ENCODE measurements at regions not wholly inside any gene's neighbourhood (a gene's known extent, or its start where the extent isn't known, plus 50 kb on each side); places are given as distances from the start of the nearest gene placed in this dataset.

DNA sequence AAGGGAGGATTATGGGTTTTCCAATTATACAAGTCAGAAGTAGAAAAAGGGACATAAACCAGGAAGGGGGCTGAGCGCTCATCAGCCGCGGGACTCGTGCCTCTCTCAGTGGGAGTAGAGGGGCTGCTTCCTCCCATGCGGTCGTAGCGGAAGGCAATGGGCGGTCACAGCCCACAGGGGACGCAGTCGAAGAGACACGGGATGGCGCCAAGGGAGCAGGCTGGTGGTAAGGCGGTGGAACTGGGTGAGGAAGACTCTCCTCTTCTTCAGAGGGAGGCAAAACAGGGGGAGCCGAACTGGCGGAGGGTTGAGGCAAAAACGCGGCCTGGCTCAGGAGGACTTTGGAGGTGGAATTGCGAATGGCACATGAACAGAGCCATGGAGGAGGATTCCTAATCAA is 677.7 kb downstream of the TMEM121 start:
- no peaks in the 10 kb centered on the region for H3K4me1 ChIP-seq (ENCODE audit: insufficient read depth)
- WGBS, 2 experiments (ENCODE audit: low coverage in 1 of 2, low lambda C conversion rate in 2 of 2, missing lambda C conversion rate in 2 of 2) = 50 to 56% methylated on average over 16 to 18 of the region's 18 CpGs
- no peak overlapping the region for H3K27ac ChIP-seq
- no peaks in the 10 kb centered on the region for H3K9me3 ChIP-seq (ENCODE audit: low read depth)
- no peak overlapping the region for H3K4me2 ChIP-seq (ENCODE audit: unreplicated experiment)
- no peaks in the 10 kb centered on the region for H3K27me3 ChIP-seq (replicated peaks; ENCODE audit: insufficient read depth)
- H3F3A ChIP-seq (ENCODE audit: insufficient read depth) = no peaks in the 10 kb centered on the region
- H3K9ac ChIP-seq = no peak overlapping the region
- H3K36me3 ChIP-seq (ENCODE audit: low read depth) = no peaks in the 10 kb centered on the region
- in situ Hi-C loops (cut with MboI) = no loop called here
- no peak overlapping the region for H2AFZ ChIP-seq
- no peaks in the 10 kb centered on the region for H3K79me2 ChIP-seq (ENCODE audit: insufficient read depth)
- DNase-seq = no peak
- TF ChIP-seq EZH2 (IDR thresholded peaks at IDR 0.05; ENCODE audit: insufficient read depth, poor library complexity, severe bottlenecking) (no peak), EZH2phosphoT487 (IDR thresholded peaks at IDR 0.05; ENCODE audit: insufficient read depth, low read depth) (no peak)
- H4K20me1 ChIP-seq (ENCODE audit: insufficient read depth) = no peaks in the 10 kb centered on the region
- no peak overlapping the region for H3K4me3 ChIP-seq
- H3K9me2 ChIP-seq (ENCODE audit: insufficient read depth) = no peaks in the 10 kb centered on the region

GRCh38 chr14:106207316-106207715 is 680.9 kb downstream of the TMEM121 start:
- no peak overlapping the region for H3K4me3 ChIP-seq
- WGBS, 2 experiments (ENCODE audit: low coverage in 1 of 2, low lambda C conversion rate in 2 of 2, missing lambda C conversion rate in 2 of 2) = 0 to 12% methylated on average over 1 of the region's 1 CpG
- TF ChIP-seq EZH2 (IDR thresholded peaks at IDR 0.05; ENCODE audit: insufficient read depth, poor library complexity, severe bottlenecking) (no peak), EZH2phosphoT487 (IDR thresholded peaks at IDR 0.05; ENCODE audit: insufficient read depth, low read depth) (no peak)
- no peak overlapping the region for H3K9ac ChIP-seq
- H3F3A ChIP-seq (ENCODE audit: insufficient read depth) = no peaks in the 10 kb centered on the region
- no peaks in the 10 kb centered on the region for H3K9me2 ChIP-seq (ENCODE audit: insufficient read depth)
- no peak for DNase-seq
- no peak overlapping the region for H3K4me2 ChIP-seq (ENCODE audit: unreplicated experiment)
- no peaks in the 10 kb centered on the region for H3K27me3 ChIP-seq (replicated peaks; ENCODE audit: insufficient read depth)
- H3K4me1 ChIP-seq (ENCODE audit: insufficient read depth) = no peaks in the 10 kb centered on the region
- no peaks in the 10 kb centered on the region for H4K20me1 ChIP-seq (ENCODE audit: insufficient read depth)
- no peaks in the 10 kb centered on the region for H3K36me3 ChIP-seq (ENCODE audit: low read depth)
- H3K9me3 ChIP-seq (ENCODE audit: low read depth) = no peaks in the 10 kb centered on the region
- in situ Hi-C loops (cut with MboI) = no loop called here
- no peak overlapping the region for H2AFZ ChIP-seq
- H3K27ac ChIP-seq = no peak overlapping the region
- H3K79me2 ChIP-seq (ENCODE audit: insufficient read depth) = no peaks in the 10 kb centered on the region

- 3 to 4% methylated on average over 2 of the region's 2 CpGs for WGBS, 2 experiments (ENCODE audit: low coverage in 1 of 2, low lambda C conversion rate in 2 of 2, missing lambda C conversion rate in 2 of 2)
- Histone ChIP-seq H3K27me3 (replicated peaks; ENCODE audit: insufficient read depth) (no peaks in the 10 kb centered on the region), H2AFZ (no peak overlapping the region), H3K27ac (no peak overlapping the region), H3F3A (ENCODE audit: insufficient read depth) (no peaks in the 10 kb centered on the region), H3K36me3 (ENCODE audit: low read depth) (no peaks in the 10 kb centered on the region), H3K79me2 (ENCODE audit: insufficient read depth) (no peaks in the 10 kb centered on the region), H3K4me3 (no peak overlapping the region), H3K4me2 (ENCODE audit: unreplicated experiment) (no peak overlapping the region), H3K4me1 (ENCODE audit: insufficient read depth) (no peaks in the 10 kb centered on the region), H3K9me2 (ENCODE audit: insufficient read depth) (no peaks in the 10 kb centered on the region), H3K9me3 (ENCODE audit: low read depth) (no peaks in the 10 kb centered on the region), H3K9ac (no peak overlapping the region), H4K20me1 (ENCODE audit: insufficient read depth) (no peaks in the 10 kb centered on the region)
- TF ChIP-seq EZH2 (IDR thresholded peaks at IDR 0.05; ENCODE audit: insufficient read depth, poor library complexity, severe bottlenecking) (no peak), EZH2phosphoT487 (IDR thresholded peaks at IDR 0.05; ENCODE audit: insufficient read depth, low read depth) (no peak)
- in situ Hi-C loops (cut with MboI) = no loop called here
- DNase-seq = no peak
Measured at GRCh38 chr14:106208794-106209193, 682.4 kb downstream of the TMEM121 start.

DNA sequence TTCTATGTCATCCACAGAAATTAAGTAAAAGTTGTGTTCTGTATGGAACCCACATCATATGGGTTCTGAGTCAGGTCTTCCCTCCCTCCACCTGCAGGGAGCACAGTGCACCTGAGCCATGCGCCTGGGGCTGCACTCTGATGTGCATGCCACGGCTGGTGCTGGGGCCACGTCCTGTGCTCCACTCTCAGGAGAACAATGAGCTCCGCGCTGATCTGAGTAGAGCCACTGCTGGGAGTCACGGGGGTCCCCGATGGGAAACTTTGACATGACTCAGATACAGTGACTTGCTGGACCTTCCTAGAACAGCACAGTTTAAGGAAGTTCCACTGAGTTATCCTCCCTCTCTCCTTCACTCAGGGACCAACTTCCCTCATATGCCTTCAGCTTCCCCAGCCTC is 683.4 kb downstream of the TMEM121 start:
- H3K4me2 ChIP-seq (ENCODE audit: unreplicated experiment) = no peak overlapping the region
- H3K79me2 ChIP-seq (ENCODE audit: insufficient read depth) = no peaks in the 10 kb centered on the region
- in situ Hi-C loops (cut with MboI) = no loop called here
- no peaks in the 10 kb centered on the region for H4K20me1 ChIP-seq (ENCODE audit: insufficient read depth)
- no peaks in the 10 kb centered on the region for H3K9me3 ChIP-seq (ENCODE audit: low read depth)
- no peak overlapping the region for H3K9ac ChIP-seq
- no peak overlapping the region for H3K27ac ChIP-seq
- no peak for TF ChIP-seq EZH2 (IDR thresholded peaks at IDR 0.05; ENCODE audit: insufficient read depth, poor library complexity, severe bottlenecking)
- no peak for TF ChIP-seq EZH2phosphoT487 (IDR thresholded peaks at IDR 0.05; ENCODE audit: insufficient read depth, low read depth)
- no peaks in the 10 kb centered on the region for H3F3A ChIP-seq (ENCODE audit: insufficient read depth)
- 30 to 34% methylated on average over 7 of the region's 7 CpGs for WGBS, 2 experiments (ENCODE audit: low coverage in 1 of 2, low lambda C conversion rate in 2 of 2, missing lambda C conversion rate in 2 of 2)
- no peak for DNase-seq
- H3K36me3 ChIP-seq (ENCODE audit: low read depth) = no peaks in the 10 kb centered on the region
- H3K9me2 ChIP-seq (ENCODE audit: insufficient read depth) = no peaks in the 10 kb centered on the region
- H3K4me3 ChIP-seq = no peak overlapping the region
- no peaks in the 10 kb centered on the region for H3K4me1 ChIP-seq (ENCODE audit: insufficient read depth)
- no peak overlapping the region for H2AFZ ChIP-seq
- no peaks in the 10 kb centered on the region for H3K27me3 ChIP-seq (replicated peaks; ENCODE audit: insufficient read depth)

DNA sequence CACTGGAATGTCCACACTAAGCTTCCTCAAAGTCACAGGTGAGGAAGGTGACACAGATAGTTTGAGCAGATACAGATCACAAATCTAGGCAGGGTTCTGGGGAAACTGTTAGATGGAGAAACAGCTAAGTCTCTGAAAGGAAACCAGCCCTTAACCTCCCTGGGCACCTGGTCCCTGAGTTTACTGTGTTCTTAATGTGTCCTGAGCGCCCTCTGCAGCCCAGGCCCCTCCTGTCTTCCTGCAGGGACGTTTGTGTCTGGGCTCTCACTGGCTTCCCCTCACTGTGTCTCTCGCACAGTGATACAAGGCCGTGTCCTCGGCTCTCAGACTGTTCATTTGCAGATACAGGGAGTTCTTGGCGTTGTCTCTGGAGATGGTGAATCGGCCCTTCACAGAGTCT is 684.3 kb downstream of the TMEM121 start:
- in situ Hi-C loops (cut with MboI) = no loop called here
- Histone ChIP-seq H3K4me3 (no peak overlapping the region), H3K9ac (no peak overlapping the region), H3K36me3 (ENCODE audit: low read depth) (no peaks in the 10 kb centered on the region), H3K4me1 (ENCODE audit: insufficient read depth) (no peaks in the 10 kb centered on the region), H3K4me2 (ENCODE audit: unreplicated experiment) (no peak overlapping the region), H3K79me2 (ENCODE audit: insufficient read depth) (no peaks in the 10 kb centered on the region), H3K9me3 (ENCODE audit: low read depth) (no peaks in the 10 kb centered on the region), H4K20me1 (ENCODE audit: insufficient read depth) (no peaks in the 10 kb centered on the region), H2AFZ (no peak overlapping the region), H3K9me2 (ENCODE audit: insufficient read depth) (no peaks in the 10 kb centered on the region), H3K27ac (no peak overlapping the region), H3K27me3 (replicated peaks; ENCODE audit: insufficient read depth) (no peaks in the 10 kb centered on the region), H3F3A (ENCODE audit: insufficient read depth) (no peaks in the 10 kb centered on the region)
- TF ChIP-seq EZH2phosphoT487 (IDR thresholded peaks at IDR 0.05; ENCODE audit: insufficient read depth, low read depth) (no peak), EZH2 (IDR thresholded peaks at IDR 0.05; ENCODE audit: insufficient read depth, poor library complexity, severe bottlenecking) (no peak)
- 10 to 14% methylated on average over 7 of the region's 7 CpGs for WGBS, 2 experiments (ENCODE audit: low coverage in 1 of 2, low lambda C conversion rate in 2 of 2, missing lambda C conversion rate in 2 of 2)
- no peak for DNase-seq
